Spleen (tissue), 11 donors: ENCODE measurements at regions not wholly inside any gene's neighbourhood (a gene's known extent, or its start where the extent isn't known, plus 50 kb on each side); places are given as distances from the start of the nearest gene placed in this dataset.

Source experiments
- DNase-seq: peaks from one replicate; pipeline ENCODE4 v3.0.0-alpha.2; 2020
- H3K27ac ChIP-seq, 8 donors: fragments of 200-600 bp; sonication (generic) in 7 of 8; 1 replicate in 4 of 8; 2 replicates in 4 of 8; pipeline versions ENCODE4 v1.5.0 to v1.8.0; 2016 to 2021; ENCODE audit warnings: inconsistent platforms in 4 of 8, mild to moderate bottlenecking in 4 of 8, moderate library complexity in 1 of 8
- H3K27me3 ChIP-seq, 7 donors: fragments of 200-600 bp; sonication (generic) in 6 of 7; replicated peaks in 1 of 7; 1 replicate in 4 of 7; 2 replicates in 3 of 7; pipeline versions ENCODE4 v1.5.0 to v1.8.0; 2016 to 2021; ENCODE audit warnings: inconsistent platforms in 3 of 7, mild to moderate bottlenecking in 1 of 7
- H3K36me3 ChIP-seq, 6 donors: fragments of 200-600 bp; sonication (generic) in 5 of 6; 1 replicate in 4 of 6; 2 replicates in 2 of 6; pipeline versions ENCODE4 v1.5.0 to v1.8.0; 2016 to 2021; ENCODE audit warnings: inconsistent platforms in 2 of 6
- H3K4me1 ChIP-seq, 6 donors: fragments of 200-600 bp; sonication (generic) in 5 of 6; 1 replicate in 3 of 6; 2 replicates in 3 of 6; pipeline versions ENCODE4 v1.5.0 to v1.8.0; 2016 to 2021; ENCODE audit warnings: inconsistent platforms in 3 of 6
- H3K4me3 ChIP-seq, 8 donors: fragments of 200-600 bp; sonication (generic) in 7 of 8; 1 replicate in 4 of 8; 2 replicates in 4 of 8; pipeline versions ENCODE4 v1.5.0 to v1.8.0; 2016 to 2021; ENCODE audit warnings: inconsistent platforms in 4 of 8, mild to moderate bottlenecking in 4 of 8, moderate library complexity in 2 of 8
- H3K9me3 ChIP-seq, 8 donors: fragments of 200-600 bp; sonication (generic) in 7 of 8; 1 replicate in 4 of 8; 2 replicates in 4 of 8; pipeline versions ENCODE4 v1.5.0 to v1.8.0; 2016 to 2021; ENCODE audit warnings: inconsistent platforms in 4 of 8
- CTCF ChIP-seq, 11 experiments: fragments of 200-600 bp in 7 of 11; fragments of 450-650 bp in 4 of 11; sonication (generic) in 4 of 11; IDR thresholded peaks in 8 of 11; conservative IDR thresholded peaks in 3 of 11; 1 replicate in 7 of 11; 2 replicates in 4 of 11; pipeline versions ENCODE4 v1.4.0 to v1.8.0; 2016 to 2021; ENCODE audit warnings: antibody characterized with exemption in 11 of 11, inconsistent platforms in 4 of 11, mild to moderate bottlenecking in 1 of 11
- POLR2A ChIP-seq, 3 donors: fragments of 450-650 bp; IDR thresholded peaks; one replicate each; pipeline ENCODE4 v1.5.1; 2017; ENCODE audit warnings: antibody characterized with exemption in 3 of 3, mild to moderate bottlenecking in 1 of 3
- POLR2AphosphoS5 ChIP-seq, 3 donors: sonication (generic); formaldehyde crosslinking; IDR thresholded peaks; one replicate each; pipeline ENCODE4 v1.5.1; 2017; ENCODE audit warnings: antibody characterized with exemption in 3 of 3
- WGBS, 5 donors: extraction: QIAGEN DNeasy Blood & Tissue Kit in 3 of 5; methylation state at CpG; one replicate each; pipeline versions ENCODE4 v1.1.5 to v1.1.7; 2013 to 2018; 5-methylcytosine and 5-hydroxymethylcytosine counted together
- intact Hi-C: fragments of 100-400 bp; cut with DNase I; formaldehyde crosslinking; loops from one replicate; pipeline ENCODE4 v1.15.0; 2023; ENCODE audit warnings: low total_unique reads
- donor health status: healthy with polysubstance abuse.
- donor health status: DM: no; HTN: no; CAD: no; lungs with moderate emphysema.
- donor health status: DM: no; HTN: no; CAD: no.
- donor health status: Bipolar disorder and iron deficiency.
- donor health status: healthy.
- donor health status: DM: no; HTN: no; CAD: no.
- donor health status: DM: yes; HTN: yes; CAD: no.

GRCh38 chr20:51258582-51259165 lies 235.8 kb upstream of the KCNG1 start:
- TF ChIP-seq POLR2A (IDR thresholded peaks at IDR 0.05), result no peak
- no peak for TF ChIP-seq CTCF (IDR thresholded peaks at IDR 0.05 in 8 of 11, conservative IDR thresholded peaks at IDR 0.05 in 3 of 11)
- no peak for TF ChIP-seq POLR2AphosphoS5 (IDR thresholded peaks at IDR 0.05)
- intact Hi-C loops, result no loop called here
- no peaks in the 10 kb centered on the region for H3K4me1 ChIP-seq
- peaks cover 0 to 19% (median 0%) of the 10 kb centered on the region in 7 donors for H3K27me3 ChIP-seq
- WGBS, 5 donors, result 89 to 93% (median 92%) methylated on average over 3 of the region's 3 CpGs
- no peak overlapping the region for H3K27ac ChIP-seq
- no peaks in the 10 kb centered on the region for H3K36me3 ChIP-seq
- no peak for DNase-seq
- H3K4me3 ChIP-seq, result no peak overlapping the region
- H3K9me3 ChIP-seq, result no peaks in the 10 kb centered on the region

GRCh38 chr20:51255417-51255816 lies 232.5 kb upstream of the KCNG1 start:
- no peak for DNase-seq
- 74 to 92% (median 80%) methylated on average over 3 of the region's 3 CpGs for WGBS, 5 donors
- no peaks in the 10 kb centered on the region for H3K9me3 ChIP-seq
- intact Hi-C loops, result no loop called here
- TF ChIP-seq POLR2A (IDR thresholded peaks at IDR 0.05), result no peak
- TF ChIP-seq CTCF (IDR thresholded peaks at IDR 0.05 in 8 of 11, conservative IDR thresholded peaks at IDR 0.05 in 3 of 11), result no peak
- no peak for TF ChIP-seq POLR2AphosphoS5 (IDR thresholded peaks at IDR 0.05)
- H3K27me3 ChIP-seq, result peaks cover 0 to 21% (median 0%) of the 10 kb centered on the region in 7 donors
- no peaks in the 10 kb centered on the region for H3K4me1 ChIP-seq
- no peaks in the 10 kb centered on the region for H3K36me3 ChIP-seq
- no peak overlapping the region for H3K27ac ChIP-seq
- no peak overlapping the region for H3K4me3 ChIP-seq

- no peak for DNase-seq
- H3K9me3 ChIP-seq, result no peaks in the 10 kb centered on the region
- no peaks in the 10 kb centered on the region for H3K36me3 ChIP-seq
- no peaks in the 10 kb centered on the region for H3K4me1 ChIP-seq
- no peak for TF ChIP-seq POLR2AphosphoS5 (IDR thresholded peaks at IDR 0.05)
- no peak for TF ChIP-seq CTCF (IDR thresholded peaks at IDR 0.05 in 8 of 11, conservative IDR thresholded peaks at IDR 0.05 in 3 of 11)
- TF ChIP-seq POLR2A (IDR thresholded peaks at IDR 0.05), result no peak
- intact Hi-C loops, result no loop called here
- peaks cover 0 to 28% (median 0%) of the 10 kb centered on the region in 7 donors for H3K27me3 ChIP-seq
- 30 to 47% (median 35%) methylated on average over 1 of the region's 1 CpG for WGBS, 5 donors
- H3K4me3 ChIP-seq, result no peak overlapping the region
- H3K27ac ChIP-seq, result no peak overlapping the region
Measured at GRCh38 chr20:51253280-51253679, 230.4 kb upstream of the KCNG1 start.

GRCh38 chr20:51249781-51250180 lies 226.9 kb upstream of the KCNG1 start:
- Histone ChIP-seq H3K36me3 (no peaks in the 10 kb centered on the region), H3K4me3 (no peak overlapping the region), H3K9me3 (no peaks in the 10 kb centered on the region), H3K27ac (no peak overlapping the region), H3K27me3 (peaks cover 0 to 28% (median 0%) of the 10 kb centered on the region in 7 donors), H3K4me1 (no peaks in the 10 kb centered on the region)
- intact Hi-C loops, result no loop called here
- TF ChIP-seq POLR2AphosphoS5 (IDR thresholded peaks at IDR 0.05), result no peak
- TF ChIP-seq POLR2A (IDR thresholded peaks at IDR 0.05), result no peak
- TF ChIP-seq CTCF (IDR thresholded peaks at IDR 0.05 in 8 of 11, conservative IDR thresholded peaks at IDR 0.05 in 3 of 11), result no peak
- DNase-seq, result no peak
- 66 to 79% (median 74%) methylated on average over 6 of the region's 6 CpGs for WGBS, 5 donors
